ENCODE measurements at regions not wholly inside any gene's neighbourhood (a gene's known extent, or its start where the extent isn't known, plus 50 kb on each side); places are given as distances from the start of the nearest gene placed in this dataset.
"Not testable (repeated sequence)": the region's sequence is repeated elsewhere in the genome, so short reads cannot be mapped to it uniquely, and the experiment has no call there.

- TF ChIP-seq CTCF (IDR thresholded peaks at IDR 0.05 in 8 of 11, conservative IDR thresholded peaks at IDR 0.05 in 3 of 11); POLR2A (IDR thresholded peaks at IDR 0.05): not testable (repeated sequence)
Measured at GRCh38 chr15:30303968-30304367, 89.4 kb downstream of the CHRFAM7A start.
